ENCODE measurements at regions not wholly inside any gene's neighbourhood (a gene's known extent, or its start where the extent isn't known, plus 50 kb on each side); places are given as distances from the start of the nearest gene placed in this dataset.

DNA sequence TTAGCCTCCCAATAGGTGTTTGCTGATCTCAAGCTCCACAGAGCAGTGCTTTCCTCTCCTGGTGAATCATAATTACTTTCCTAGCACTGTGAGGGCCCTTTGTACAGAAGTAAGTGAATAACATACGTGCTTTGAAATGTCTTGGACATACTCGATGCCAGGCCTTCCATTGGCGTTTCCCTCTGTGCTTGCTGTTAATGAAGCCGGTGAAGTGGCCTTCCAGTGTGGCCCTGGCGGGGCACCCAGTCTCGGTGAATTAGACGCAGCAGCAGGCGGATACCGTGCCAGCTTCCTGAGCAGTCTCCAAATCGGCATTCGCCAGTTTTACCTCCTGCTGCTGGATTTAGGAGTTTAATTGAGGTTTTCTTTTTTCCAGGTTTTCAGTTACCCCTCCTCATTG is 132.3 kb downstream of the HMX1 start:
- no peaks in the 10 kb centered on the region for H3K36me3 ChIP-seq
- intact Hi-C loops (cut with DNase I; ENCODE audit: low total_unique reads) (no loop called here), in situ Hi-C loops (cut with MboI; ENCODE audit: low sequenced_read_pairs in 4 of 4) (no loop called here)
- no peak overlapping the region for H3K27ac ChIP-seq
- no peak for TF ChIP-seq POLR2A (IDR thresholded peaks at IDR 0.05)
- TF ChIP-seq, protein P1, sequence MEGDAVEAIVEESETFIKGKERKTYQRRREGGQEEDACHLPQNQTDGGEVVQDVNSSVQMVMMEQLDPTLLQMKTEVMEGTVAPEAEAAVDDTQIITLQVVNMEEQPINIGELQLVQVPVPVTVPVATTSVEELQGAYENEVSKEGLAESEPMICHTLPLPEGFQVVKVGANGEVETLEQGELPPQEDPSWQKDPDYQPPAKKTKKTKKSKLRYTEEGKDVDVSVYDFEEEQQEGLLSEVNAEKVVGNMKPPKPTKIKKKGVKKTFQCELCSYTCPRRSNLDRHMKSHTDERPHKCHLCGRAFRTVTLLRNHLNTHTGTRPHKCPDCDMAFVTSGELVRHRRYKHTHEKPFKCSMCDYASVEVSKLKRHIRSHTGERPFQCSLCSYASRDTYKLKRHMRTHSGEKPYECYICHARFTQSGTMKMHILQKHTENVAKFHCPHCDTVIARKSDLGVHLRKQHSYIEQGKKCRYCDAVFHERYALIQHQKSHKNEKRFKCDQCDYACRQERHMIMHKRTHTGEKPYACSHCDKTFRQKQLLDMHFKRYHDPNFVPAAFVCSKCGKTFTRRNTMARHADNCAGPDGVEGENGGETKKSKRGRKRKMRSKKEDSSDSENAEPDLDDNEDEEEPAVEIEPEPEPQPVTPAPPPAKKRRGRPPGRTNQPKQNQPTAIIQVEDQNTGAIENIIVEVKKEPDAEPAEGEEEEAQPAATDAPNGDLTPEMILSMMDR (IDR thresholded peaks at IDR 0.05 in 4 of 5, conservative IDR thresholded peaks at IDR 0.05 in 1 of 5): no peak
- no peak for DNase-seq
- H3K4me1 ChIP-seq: no peaks in the 10 kb centered on the region
- H3K27me3 ChIP-seq: peaks cover 0 to 4% (median 0%) of the 10 kb centered on the region in 3 donors
- H3K4me3 ChIP-seq: no peak overlapping the region
- no peak for ATAC-seq
- H3K9me3 ChIP-seq: no peaks in the 10 kb centered on the region

DNA sequence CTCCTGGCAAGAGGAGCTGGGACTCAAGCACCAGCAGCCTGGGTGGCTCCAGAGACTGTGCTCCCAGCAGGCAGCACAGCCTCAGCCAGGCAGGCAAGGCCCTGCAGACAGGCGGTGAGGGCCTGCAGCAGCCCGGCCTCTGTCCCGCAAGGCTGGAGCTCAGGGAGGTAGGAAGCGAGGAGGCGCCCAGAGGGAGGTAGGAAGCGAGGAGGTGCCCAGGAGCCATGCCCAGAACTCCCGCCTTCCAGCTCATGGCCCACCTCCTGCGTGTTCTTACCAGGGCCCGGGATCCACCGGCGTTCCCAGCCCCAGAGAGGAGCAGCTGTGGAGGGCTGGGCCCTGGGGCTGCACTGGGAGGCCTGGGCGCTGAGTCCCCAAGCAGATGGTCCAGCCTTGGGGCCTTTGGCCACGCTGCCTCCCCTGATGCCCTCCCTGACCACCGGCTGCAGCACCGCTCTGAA is 133.1 kb downstream of the HMX1 start:
- DNase-seq: no peak
- Histone ChIP-seq H3K27me3 (peaks cover 0 to 4% (median 0%) of the 10 kb centered on the region in 3 donors), H3K36me3 (no peaks in the 10 kb centered on the region)

DNA sequence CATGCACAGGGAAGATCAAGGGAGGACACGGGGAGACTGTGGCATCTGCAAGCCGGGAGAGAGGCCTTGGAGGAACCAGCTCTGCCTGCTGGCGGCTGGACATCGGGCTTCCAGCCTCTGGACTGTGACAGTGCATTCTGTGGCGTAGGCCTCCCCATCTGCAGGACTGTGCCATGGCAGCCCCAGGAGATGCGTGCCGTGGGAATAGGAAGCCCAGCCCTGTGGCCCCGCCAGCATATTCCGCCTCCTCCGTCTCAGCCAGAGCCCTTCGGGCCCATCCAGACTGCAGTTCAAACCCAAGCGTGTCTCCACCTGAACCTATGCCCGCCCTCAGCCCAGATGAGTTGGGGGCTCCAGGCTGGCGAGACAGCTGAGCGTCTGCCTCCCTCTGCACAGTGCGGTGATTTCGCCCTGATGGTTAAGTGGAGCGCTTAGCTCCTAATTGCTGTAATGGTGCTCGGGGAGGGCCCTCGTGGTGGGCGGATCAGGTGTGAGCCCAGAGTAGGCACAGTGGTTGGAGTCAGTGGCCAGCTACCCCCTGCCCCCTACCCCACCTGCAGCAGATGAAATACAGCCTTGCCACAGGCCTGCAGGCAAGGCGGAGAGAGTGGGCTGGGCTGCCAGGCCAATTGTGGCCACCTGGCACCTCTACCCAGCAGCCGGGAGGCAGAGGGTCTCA is 133.9 kb downstream of the HMX1 start:
- Histone ChIP-seq H3K9me3 (no peaks in the 10 kb centered on the region), H3K4me1 (no peaks in the 10 kb centered on the region), H3K4me3 (no peak overlapping the region), H3K36me3 (no peaks in the 10 kb centered on the region), H3K27ac (no peak overlapping the region), H3K27me3 (peaks cover 0 to 2% (median 0%) of the 10 kb centered on the region in 3 donors)
- ATAC-seq (no peak), DNase-seq (no peak)
- in situ Hi-C loops (cut with MboI; ENCODE audit: low sequenced_read_pairs in 4 of 4): no loop called here
- intact Hi-C loops (cut with DNase I; ENCODE audit: low total_unique reads): no loop called here
- TF ChIP-seq, protein P1 (IDR thresholded peaks at IDR 0.05 in 4 of 5, conservative IDR thresholded peaks at IDR 0.05 in 1 of 5): no peak
- TF ChIP-seq POLR2A (IDR thresholded peaks at IDR 0.05): no peak

More for the DNA sequence above, 133.1 kb downstream of the HMX1 start:
- no peak for TF ChIP-seq POLR2A (IDR thresholded peaks at IDR 0.05)
- TF ChIP-seq, protein P1 (IDR thresholded peaks at IDR 0.05 in 4 of 5, conservative IDR thresholded peaks at IDR 0.05 in 1 of 5): no peak
- no peaks in the 10 kb centered on the region for H3K9me3 ChIP-seq
- H3K4me1 ChIP-seq: no peaks in the 10 kb centered on the region
- intact Hi-C loops (cut with DNase I; ENCODE audit: low total_unique reads) (no loop called here), in situ Hi-C loops (cut with MboI; ENCODE audit: low sequenced_read_pairs in 4 of 4) (no loop called here)
- ATAC-seq: no peak
- no peak overlapping the region for H3K4me3 ChIP-seq
- no peak overlapping the region for H3K27ac ChIP-seq

DNA sequence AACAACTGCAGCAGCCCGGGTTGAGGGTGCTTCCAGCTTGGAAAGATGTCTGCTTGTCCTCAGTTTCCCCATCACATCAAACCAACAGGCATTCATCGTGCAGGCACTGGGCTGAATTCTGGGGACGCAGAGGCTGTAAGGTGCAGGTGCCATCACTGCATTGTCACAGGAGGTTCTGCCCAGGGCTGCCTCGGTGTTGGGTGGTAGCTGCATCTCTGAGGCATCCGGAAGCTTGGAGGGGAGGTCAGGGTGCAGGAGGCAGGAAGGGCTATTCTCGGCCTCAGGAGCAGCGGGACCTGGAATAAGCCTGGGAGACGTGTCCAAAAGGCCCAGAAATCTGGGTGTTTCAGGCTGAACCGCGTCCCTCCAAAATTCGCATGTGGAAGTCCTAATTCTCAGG is 134.6 kb downstream of the HMX1 start:
- in situ Hi-C loops (cut with MboI; ENCODE audit: low sequenced_read_pairs in 4 of 4): no loop called here
- Histone ChIP-seq H3K36me3 (no peaks in the 10 kb centered on the region), H3K27me3 (no peaks in the 10 kb centered on the region), H3K4me3 (no peak overlapping the region), H3K9me3 (no peaks in the 10 kb centered on the region), H3K27ac (no peak overlapping the region), H3K4me1 (no peaks in the 10 kb centered on the region)
- intact Hi-C loops (cut with DNase I; ENCODE audit: low total_unique reads): no loop called here
- ATAC-seq: no peak
- no peak for DNase-seq
- TF ChIP-seq, protein P1 (IDR thresholded peaks at IDR 0.05 in 4 of 5, conservative IDR thresholded peaks at IDR 0.05 in 1 of 5): no peak

All from gastrocnemius medialis (tissue), 4 donors.